Neural cell (in vitro differentiated cells): ENCODE measurements at regions not wholly inside any gene's neighbourhood (a gene's known extent, or its start where the extent isn't known, plus 50 kb on each side); places are given as distances from the start of the nearest gene placed in this dataset.

Experiments
- H2AFZ ChIP-seq: fragments of 200-600, 300-800 bp; sonication (generic), shearing (Covaris generic); 2 replicates; pipeline ENCODE4 v1.6.0; 2014; ENCODE audit warnings: low read depth, mild to moderate bottlenecking, antibody characterized with exemption, low read length, moderate library complexity
- H3F3A ChIP-seq: fragments of 200-600 bp; shearing (Covaris generic); 2 replicates; pipeline ENCODE4 v1.6.1; 2016; ENCODE audit warnings: mild to moderate bottlenecking, moderate library complexity, mixed read lengths, antibody characterized with exemption, low read length; ENCODE audit not compliant: insufficient read depth, poor library complexity, severe bottlenecking
- H3K27ac ChIP-seq: fragments of 200-600, 300-800 bp; sonication (generic), shearing (Covaris generic); 2 replicates; pipeline ENCODE4 v1.5.1; 2014; ENCODE audit warnings: mild to moderate bottlenecking, low read length, moderate library complexity
- H3K27me3 ChIP-seq: fragments of 300-800, 200-600 bp; sonication (generic), shearing (Covaris generic); 2 replicates; pipeline ENCODE4 v1.6.0; 2014; ENCODE audit warnings: mild to moderate bottlenecking, low read depth, low read length, moderate library complexity; ENCODE audit not compliant: insufficient read depth
- H3K36me3 ChIP-seq: fragments of 300-800, 200-600 bp; sonication (generic), shearing (Covaris generic); 2 replicates; pipeline ENCODE4 v1.5.1; 2014; ENCODE audit warnings: mild to moderate bottlenecking, antibody characterized with exemption, low read length, moderate library complexity; ENCODE audit not compliant: insufficient read depth
- H3K4me2 ChIP-seq: fragments of 300-800, 200-600 bp; sonication (generic), shearing (Covaris generic); 2 replicates; pipeline ENCODE4 v1.6.0; 2014; ENCODE audit warnings: mild to moderate bottlenecking, low read length
- H3K4me3 ChIP-seq: fragments of 300-800, 200-600 bp; sonication (generic), shearing (Covaris generic); 2 replicates; pipeline ENCODE4 v1.5.1; 2014; ENCODE audit warnings: mild to moderate bottlenecking, low read length, moderate library complexity
- H3K79me2 ChIP-seq: fragments of 200-600 bp; shearing (Covaris generic); replicated peaks from 2 replicates; pipeline ENCODE4 v1.6.0; 2014; ENCODE audit warnings: mild to moderate bottlenecking, low read length, moderate library complexity; ENCODE audit not compliant: insufficient read depth
- H3K9ac ChIP-seq: fragments of 300-800, 200-600 bp; sonication (generic), shearing (Covaris generic); 2 replicates; pipeline ENCODE4 v1.6.1; 2016; ENCODE audit warnings: mild to moderate bottlenecking, low read length, mixed read lengths
- H3K9me2 ChIP-seq: fragments of 200-600 bp; shearing (Covaris generic); 2 replicates; pipeline ENCODE4 v1.6.1; 2016; ENCODE audit warnings: mild to moderate bottlenecking, low read length, mixed read lengths; ENCODE audit not compliant: insufficient read depth
- H3K9me3 ChIP-seq: fragments of 200-600, 300-800 bp; sonication (generic), shearing (Covaris generic); 2 replicates; pipeline ENCODE4 v1.6.1; 2016; ENCODE audit warnings: mild to moderate bottlenecking, mixed run types, low read length, moderate library complexity, mixed read lengths
- H4K20me1 ChIP-seq: fragments of 200-600 bp; shearing (Covaris generic); 2 replicates; pipeline ENCODE4 v1.6.1; 2016; ENCODE audit warnings: mild to moderate bottlenecking, mixed run types; ENCODE audit not compliant: insufficient read depth
- CTCF ChIP-seq: fragments of 450-650 bp; IDR thresholded peaks from 2 replicates; pipeline ENCODE4 v1.5.1; 2014; ENCODE audit warnings: antibody characterized with exemption, mild to moderate bottlenecking, moderate library complexity; ENCODE audit not compliant: poor library complexity, severe bottlenecking
- EP300 ChIP-seq: fragments of 450-650 bp; conservative IDR thresholded peaks from 2 replicates; pipeline ENCODE4 v1.6.1; 2014; ENCODE audit warnings: antibody characterized with exemption, mild to moderate bottlenecking, moderate library complexity; ENCODE audit not compliant: poor library complexity, severe bottlenecking
- EZH2 ChIP-seq: fragments of 200-600, 300-800 bp; shearing (Covaris generic), sonication (generic); IDR thresholded peaks from 2 replicates; pipeline ENCODE4 v1.6.1; 2014; ENCODE audit warnings: antibody characterized with exemption, low read length, borderline replicate concordance, mild to moderate bottlenecking; ENCODE audit not compliant: insufficient read depth, poor library complexity, severe bottlenecking
- MXI1 ChIP-seq: fragments of 450-650 bp; conservative IDR thresholded peaks from 2 replicates; pipeline ENCODE4 v1.6.1; 2014; ENCODE audit warnings: antibody characterized with exemption, mild to moderate bottlenecking; ENCODE audit not compliant: poor library complexity, severe bottlenecking
- POLR2AphosphoS5 ChIP-seq: IDR thresholded peaks from 2 replicates; pipeline ENCODE4 v1.6.1; 2012
- RAD21 ChIP-seq: fragments of 450-650 bp; conservative IDR thresholded peaks from 2 replicates; pipeline ENCODE4 v1.6.1; 2014; ENCODE audit warnings: antibody characterized with exemption, mild to moderate bottlenecking, moderate library complexity
- REST ChIP-seq: IDR thresholded peaks from 2 replicates; pipeline ENCODE4 v1.6.1; 2012; ENCODE audit warnings: borderline replicate concordance
- SMC3 ChIP-seq: fragments of 450-650 bp; conservative IDR thresholded peaks from 2 replicates; pipeline ENCODE4 v1.6.1; 2014; ENCODE audit warnings: antibody characterized with exemption, mild to moderate bottlenecking, moderate library complexity; ENCODE audit not compliant: poor library complexity
- TAF1 ChIP-seq: IDR thresholded peaks from 2 replicates; pipeline ENCODE4 v1.6.1; 2012; ENCODE audit warnings: low read depth

- Histone ChIP-seq H3K4me2 (no peak overlapping the region), H3K79me2 (no peaks in the 10 kb centered on the region), H3K9me2 (no peaks in the 10 kb centered on the region), H3K9me3 (no peaks in the 10 kb centered on the region), H3K9ac (no peak overlapping the region), H3K4me3 (no peak overlapping the region), H4K20me1 (no peaks in the 10 kb centered on the region), H3K27ac (no peak overlapping the region), H3K36me3 (no peaks in the 10 kb centered on the region), H2AFZ (no peak overlapping the region), H3K27me3 (no peaks in the 10 kb centered on the region), H3F3A (no peaks in the 10 kb centered on the region)
- TF ChIP-seq CTCF (no peak), RAD21 (no peak), POLR2AphosphoS5 (no peak), TAF1 (no peak), REST (no peak), SMC3 (no peak), MXI1 (no peak), EP300 (no peak), EZH2 (no peak)
These were observed 67.7 kb upstream of the PTCHD4 start for GRCh38 chr6:48178700-48179099.

GRCh38 chr6:48177786-48178185, 66.8 kb upstream of the PTCHD4 start:
- Histone ChIP-seq H3K9me2 (no peaks in the 10 kb centered on the region), H3K4me2 (no peak overlapping the region), H2AFZ (no peak overlapping the region), H3K4me3 (no peak overlapping the region), H3K9ac (no peak overlapping the region), H3K27me3 (no peaks in the 10 kb centered on the region), H4K20me1 (no peaks in the 10 kb centered on the region), H3K36me3 (no peaks in the 10 kb centered on the region), H3K27ac (no peak overlapping the region), H3K9me3 (no peaks in the 10 kb centered on the region), H3F3A (no peaks in the 10 kb centered on the region), H3K79me2 (no peaks in the 10 kb centered on the region)
- TF ChIP-seq SMC3 (no peak), RAD21 (no peak), EP300 (no peak), EZH2 (no peak), POLR2AphosphoS5 (no peak), MXI1 (no peak), CTCF (no peak), REST (no peak), TAF1 (no peak)
